GM21723 (cell line): ENCODE measurements at regions not wholly inside any gene's neighbourhood (a gene's known extent, or its start where the extent isn't known, plus 50 kb on each side); places are given as distances from the start of the nearest gene placed in this dataset.

Source experiments
- ATAC-seq: cut with Tn5 transposase; IDR thresholded peaks from one replicate; pipeline ENCODE4 v1.9.1; 2021; ENCODE audit warnings: mild to moderate bottlenecking, moderate library complexity; ENCODE audit not compliant: unreplicated experiment

DNA sequence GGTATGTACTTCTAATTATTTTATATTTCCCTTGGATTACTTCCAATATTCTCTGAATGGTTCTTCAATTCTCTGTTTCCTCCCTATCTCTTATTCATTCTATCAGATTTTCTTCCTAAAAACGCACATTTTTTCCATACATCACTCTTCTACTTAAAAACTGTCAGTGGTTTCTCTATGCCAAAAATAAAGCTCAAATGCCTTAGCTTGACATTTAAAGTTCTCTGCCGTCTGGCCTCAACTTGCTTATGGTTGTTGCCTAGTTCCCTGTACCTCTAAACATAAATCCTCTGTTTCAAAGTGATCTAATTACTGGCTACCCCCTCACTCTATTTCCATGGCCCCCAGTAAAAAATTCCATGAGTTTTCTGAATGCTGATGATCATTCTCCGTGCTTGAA lies 671.0 kb upstream of the ADGRL2 start:
- no peak for ATAC-seq

DNA sequence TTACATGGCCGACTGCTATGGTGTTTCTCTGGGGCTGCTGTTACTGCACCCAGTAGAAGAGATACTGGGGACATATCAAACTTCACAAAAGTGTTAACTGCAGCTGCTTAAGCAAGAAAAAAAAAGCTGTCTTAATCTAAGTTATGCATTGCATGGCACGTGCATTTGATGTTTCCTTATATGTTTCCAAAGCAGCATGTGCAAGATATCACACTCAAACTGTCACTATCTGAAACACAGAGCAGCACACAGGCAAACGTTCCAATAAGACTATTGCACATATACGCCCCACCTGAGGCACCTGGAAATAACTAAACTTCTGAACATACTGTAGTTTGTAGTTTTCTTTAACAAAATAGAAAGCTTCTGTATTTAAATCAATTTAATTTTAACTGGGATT lies 671.4 kb upstream of the ADGRL2 start:
- no peak for ATAC-seq

DNA sequence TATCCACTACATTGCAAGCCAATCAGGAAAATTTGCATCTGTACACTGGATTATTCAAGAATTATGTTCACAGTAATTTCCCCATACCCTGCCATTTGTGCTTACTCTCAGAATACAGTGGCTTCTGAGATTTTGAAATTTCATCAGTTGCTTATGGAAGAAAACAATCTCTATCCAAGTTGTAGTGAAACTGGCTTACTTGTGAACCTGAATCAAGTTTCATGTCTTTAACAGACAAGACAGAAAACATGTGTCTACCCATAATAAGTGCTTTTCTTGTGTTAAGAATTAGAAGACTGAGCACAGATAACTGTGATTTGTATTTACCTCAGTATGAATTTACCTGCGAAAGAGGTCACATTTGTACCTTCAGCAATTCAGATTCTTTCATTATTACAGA lies 672.7 kb upstream of the ADGRL2 start:
- no peak for ATAC-seq

DNA sequence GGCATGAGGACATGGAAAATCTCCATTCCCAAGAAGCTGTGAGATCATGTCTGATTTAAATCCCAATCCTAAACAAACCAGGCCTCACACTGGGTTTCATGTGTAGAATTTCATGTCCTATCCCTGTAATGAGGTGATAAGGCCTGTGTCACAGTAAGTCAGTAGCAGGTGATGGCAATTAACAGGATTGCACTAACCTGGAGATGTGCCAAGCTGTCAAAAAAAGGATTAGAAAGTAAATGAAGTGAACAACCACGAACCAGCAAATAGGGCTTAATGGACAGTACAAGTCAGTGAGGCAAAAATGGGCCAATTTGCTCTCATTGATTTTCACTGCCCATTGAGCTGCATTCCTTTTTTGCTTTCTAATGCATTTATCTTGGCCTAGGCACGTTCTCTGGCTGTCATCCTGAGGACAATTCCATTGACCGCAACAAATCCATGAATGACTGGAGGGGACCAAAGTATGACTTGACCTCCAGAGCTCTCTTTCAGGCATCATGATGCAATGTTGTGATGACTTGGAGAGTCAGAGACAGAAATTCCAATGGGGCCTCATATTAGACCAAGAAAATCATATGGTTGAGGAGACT lies 673.6 kb upstream of the ADGRL2 start:
- no peak for ATAC-seq

DNA sequence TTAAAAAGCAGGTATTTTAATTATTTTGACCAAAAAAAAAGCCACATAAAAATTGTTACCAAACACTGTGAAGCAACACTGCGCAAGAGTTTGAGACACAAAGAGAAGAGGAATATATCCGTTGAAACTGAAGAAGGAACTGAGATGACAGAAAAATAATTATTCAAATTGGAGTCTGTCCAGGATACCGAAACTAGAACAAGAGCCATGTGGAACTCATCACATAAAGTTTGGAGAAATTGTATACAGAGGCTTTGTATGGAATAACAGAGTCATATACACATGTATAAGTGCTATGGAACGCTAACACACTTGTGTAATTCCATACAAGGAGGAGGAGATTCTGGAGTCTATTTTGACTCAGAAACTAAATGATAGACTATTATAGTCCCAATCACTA lies 675.1 kb upstream of the ADGRL2 start:
- no peak for ATAC-seq

DNA sequence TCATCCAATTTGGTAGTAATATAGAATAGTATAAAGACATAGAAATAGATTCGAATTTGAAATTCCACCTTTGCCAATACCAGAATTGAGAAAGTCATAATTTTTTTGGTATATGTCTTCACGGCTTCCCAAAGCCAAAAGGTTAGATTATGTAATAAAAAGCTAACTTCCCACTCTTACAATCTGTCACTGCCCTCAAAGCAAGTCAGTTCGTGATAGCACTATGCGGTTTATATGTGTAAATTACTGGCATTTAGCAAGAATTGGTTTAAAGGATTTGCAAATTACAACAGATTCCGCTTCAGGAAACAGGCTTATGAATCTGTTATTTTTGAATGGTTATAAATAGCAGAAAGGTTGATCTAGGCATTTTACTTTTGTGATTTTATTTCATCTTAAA lies 679.4 kb upstream of the ADGRL2 start:
- no peak for ATAC-seq

DNA sequence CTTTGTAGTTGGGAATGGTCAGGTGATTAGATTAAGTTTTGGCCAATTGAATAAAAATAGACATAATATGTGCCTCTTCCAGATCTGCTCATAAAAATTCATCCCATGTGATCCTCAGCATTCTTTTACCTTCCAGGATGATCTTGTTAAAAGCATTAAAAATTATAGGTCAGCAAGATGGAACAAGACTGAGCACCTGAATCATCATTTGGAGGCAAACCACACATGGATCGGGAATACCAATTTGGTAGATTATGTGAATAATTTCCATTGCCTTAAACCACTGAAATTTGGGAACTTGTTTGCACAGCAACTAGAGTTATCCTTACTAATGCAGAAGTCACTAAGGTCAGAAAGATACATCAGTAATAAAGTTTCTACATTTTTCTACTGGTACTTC lies 681.4 kb upstream of the ADGRL2 start:
- ATAC-seq = no peak

DNA sequence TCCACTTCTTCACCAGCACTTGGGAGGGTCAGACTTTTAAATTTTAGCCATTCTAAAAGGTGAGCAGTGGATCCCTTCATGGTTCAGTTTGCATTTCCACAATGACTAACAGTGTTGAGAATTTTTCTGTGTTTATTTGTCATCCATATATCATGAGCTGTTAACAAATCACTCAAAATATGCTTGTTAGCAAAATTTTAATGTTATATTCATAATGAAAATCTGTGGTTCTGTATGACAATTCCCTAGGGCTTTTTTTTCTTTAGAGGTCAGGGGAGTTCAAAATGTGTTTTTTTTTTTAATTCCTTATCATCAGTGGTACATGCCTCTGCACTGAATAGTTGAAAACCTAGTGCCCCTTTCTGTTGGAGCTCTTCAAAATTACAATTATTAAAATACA lies 682.2 kb upstream of the ADGRL2 start:
- ATAC-seq = no peak

DNA sequence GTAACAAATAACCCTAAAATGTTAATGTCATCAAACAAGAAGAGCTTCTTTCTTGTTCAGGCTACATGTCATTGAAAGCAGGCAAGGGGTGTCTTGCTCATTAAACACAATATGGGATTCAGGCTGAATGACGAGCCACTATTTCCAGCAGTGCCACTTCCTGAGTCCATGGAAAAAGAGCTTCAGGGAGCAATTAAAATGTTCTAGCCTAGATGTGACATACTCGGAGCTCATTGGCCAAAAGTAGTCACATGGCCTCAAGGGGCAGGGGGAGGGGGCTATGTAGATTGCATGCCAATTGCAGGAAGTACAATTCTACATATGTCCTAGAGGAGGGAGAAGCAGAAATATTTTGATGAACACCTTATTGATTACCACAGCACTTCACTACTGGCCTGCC lies 685.3 kb upstream of the ADGRL2 start:
- no peak for ATAC-seq

DNA sequence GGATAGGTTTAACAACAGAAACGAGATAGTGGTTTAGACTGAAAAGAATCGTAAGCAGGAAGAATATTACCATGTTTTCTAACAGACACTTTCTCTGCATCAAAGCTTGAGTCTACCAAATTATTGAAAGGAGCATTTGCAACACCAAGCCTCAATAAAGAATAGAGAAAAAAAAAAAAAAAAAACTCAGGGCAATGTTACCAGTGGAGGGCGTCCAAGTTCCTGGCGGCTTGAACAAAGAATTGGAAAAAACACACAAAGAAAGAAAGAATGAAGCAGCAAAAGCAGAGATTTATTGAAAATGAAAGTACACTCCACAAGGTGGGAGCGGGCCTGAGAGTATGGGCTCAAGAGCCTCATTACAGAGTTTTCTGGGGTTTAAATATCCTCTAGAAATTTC lies 686.5 kb upstream of the ADGRL2 start:
- no peak for ATAC-seq

DNA sequence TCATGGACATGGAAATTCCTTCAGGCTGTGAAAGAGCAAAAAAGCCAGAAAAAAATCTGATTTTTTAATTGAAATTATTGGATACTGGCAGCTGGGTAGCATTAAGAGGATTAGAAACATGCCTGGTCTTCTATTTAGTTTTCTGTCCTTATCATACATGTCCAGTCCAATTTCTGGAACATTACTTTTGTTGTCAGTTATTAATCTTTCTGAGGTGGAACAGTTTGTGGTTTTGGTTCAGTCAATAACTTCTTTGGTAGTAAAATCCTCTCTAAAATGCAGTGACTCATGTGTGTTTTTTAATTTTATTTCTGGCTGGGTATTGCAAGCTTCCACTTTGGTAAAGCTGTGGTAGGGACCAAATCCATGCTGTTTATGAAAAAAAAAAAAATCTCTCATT lies 687.0 kb upstream of the ADGRL2 start:
- ATAC-seq = no peak

DNA sequence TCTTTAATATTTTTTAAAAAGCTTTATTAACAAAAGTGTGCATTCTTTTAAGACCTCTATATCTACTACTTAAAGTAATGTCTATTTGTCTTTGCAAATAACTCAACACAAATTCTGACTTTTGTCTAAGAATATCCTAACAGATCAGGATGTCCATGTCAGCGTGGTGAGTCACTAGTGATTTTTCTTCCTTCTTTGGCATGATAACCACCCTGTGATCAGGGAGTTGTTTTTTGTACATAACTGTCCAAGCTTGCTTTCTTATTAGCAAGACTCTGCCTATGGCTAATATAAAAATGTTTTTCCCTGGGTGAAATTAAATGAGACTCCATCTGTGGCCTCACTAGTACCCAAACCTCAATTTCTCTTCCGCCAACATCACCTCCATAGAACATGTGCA lies 688.9 kb upstream of the ADGRL2 start:
- ATAC-seq = no peak

DNA sequence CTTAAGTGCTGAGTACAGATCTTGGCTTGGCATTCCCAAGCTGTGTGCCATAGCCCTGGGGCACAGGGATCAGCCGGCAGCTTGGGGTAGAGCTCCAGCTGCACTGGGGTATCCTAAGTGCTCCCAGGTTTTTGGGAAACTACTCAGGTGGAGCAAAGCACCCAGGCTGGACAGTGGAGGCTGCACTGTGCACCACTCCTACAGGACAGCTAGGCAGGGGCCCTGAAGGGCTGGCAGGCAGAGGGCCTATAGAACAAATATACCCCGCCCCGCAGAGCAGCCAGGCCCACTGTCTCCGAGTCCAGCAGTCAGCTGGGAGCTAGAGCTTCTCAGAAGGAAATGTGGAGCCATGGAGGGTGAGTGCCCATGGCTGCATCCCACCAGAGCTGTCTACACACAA lies 691.7 kb upstream of the ADGRL2 start:
- ATAC-seq = no peak

DNA sequence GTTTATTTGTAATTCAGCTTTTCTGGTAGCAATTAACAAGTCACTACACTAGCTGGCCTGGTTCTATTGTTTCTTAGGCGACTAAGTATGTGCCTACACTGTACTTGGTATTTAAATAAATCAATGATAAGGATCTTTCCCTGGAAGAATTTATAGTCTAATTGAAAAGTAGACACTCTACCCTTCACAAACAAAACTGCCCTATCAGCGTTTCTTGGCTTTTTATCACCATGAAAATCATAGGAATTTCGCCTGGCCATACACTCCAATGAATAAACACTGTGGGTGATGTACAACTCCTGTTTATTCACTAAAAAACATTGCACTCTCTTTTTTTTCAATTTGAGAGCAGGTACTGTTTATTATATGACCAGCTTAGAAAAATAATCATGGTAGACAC lies 702.9 kb upstream of the ADGRL2 start:
- no peak for ATAC-seq

DNA sequence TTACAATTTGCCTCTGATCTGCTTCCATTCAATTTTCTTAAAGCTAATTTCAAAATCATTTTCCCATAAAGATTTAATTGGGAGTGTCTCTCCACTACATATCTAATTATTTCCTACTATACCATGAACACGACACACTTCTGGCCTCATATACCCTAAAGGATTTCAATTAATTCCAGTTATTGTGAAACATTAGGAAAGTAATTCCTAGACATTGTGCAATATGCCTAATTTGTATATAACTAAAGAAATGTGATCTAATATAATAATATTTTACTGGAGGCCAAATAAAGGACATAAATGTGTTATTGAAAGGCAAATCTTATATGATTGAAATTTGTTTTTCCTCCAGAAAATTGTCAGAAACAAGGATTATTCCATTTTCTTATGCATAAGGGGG lies 727.2 kb upstream of the ADGRL2 start:
- ATAC-seq = no peak

DNA sequence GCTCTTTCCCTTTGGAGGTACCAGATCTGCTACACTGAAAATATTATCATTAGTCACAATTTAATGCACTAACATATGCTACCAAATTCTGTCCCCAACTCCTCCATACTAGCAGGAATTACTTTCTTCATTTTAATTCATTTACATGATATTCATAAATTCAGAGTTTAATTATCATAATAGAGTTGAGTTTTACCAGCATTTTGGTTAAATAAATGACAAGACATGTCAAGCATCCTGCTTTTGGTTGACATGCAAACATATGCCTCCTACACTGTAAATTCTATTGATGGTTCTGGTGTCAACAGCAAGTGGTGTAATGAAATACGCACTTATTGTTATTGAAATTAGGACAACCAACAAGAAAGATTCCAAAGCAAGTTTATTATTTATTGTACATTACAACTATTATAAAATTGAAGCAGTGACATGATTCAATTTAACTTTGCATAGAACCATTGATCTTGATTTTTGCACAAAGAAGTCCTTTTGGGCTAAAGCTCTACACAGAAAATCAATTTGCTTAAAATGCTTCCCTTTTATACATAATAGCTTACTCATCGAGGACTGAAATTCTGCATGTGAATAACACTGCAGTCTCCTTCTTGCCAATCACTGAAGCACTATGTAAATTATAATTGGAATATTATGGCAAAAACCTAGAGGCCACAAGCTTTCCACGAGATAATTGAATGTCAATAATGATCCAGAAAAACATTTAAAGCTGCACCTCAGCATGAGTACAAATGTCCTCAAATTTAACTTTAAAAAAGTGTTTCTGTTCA lies 728.6 kb upstream of the ADGRL2 start:
- no peak for ATAC-seq

DNA sequence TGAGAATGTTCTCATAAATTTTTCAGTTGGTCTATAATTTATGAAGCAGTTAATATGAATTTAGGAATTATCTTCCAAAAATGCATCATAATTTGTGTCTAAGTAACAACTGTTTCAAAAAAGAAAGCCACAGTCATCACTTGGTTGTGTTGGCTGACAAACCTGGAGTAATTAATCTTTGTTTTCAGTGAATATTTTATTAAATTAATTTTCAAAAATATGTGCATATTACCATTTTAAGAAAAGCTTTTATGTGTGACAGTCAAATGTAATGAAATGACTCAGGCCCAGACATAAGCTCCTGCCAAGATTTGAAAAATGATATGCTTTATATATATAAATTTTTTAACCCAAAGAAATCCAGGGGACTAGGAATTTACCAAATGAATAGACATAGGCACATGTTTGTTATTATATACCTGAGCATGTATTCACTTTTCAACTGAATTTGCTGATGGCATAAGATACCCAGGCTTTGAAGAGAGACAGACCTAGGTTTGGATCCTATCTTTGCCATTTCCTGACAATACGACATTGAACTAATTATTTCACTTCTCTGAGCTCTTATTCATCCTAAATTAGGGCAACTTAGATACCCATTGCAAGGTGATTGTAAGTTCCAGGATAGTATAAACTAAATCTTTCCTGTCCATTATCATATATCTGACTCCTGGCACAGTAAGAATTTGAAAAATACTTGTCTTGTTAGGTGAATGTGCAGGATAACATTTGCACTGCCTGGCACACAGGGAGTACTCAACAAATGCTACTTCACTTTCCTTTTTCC lies 729.5 kb upstream of the ADGRL2 start:
- no peak for ATAC-seq

DNA sequence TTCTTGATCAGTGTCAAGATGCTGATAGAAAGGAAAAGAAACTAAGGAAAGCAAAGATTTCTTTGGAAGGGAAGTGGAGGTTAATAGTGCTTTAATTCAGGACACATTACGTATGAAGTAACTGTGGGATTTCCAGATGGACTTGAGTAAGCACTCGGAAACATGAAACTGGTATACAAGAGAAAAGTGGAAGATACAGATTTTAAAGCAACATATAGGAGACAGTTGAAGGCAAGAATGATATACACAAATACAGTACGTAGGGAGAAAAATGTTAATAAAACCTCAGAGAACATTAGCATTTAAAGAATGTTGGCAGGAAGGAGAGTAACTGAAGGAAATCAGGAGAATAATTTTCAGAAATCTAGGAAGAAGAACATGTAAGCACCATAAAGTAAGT lies 730.9 kb upstream of the ADGRL2 start:
- no peak for ATAC-seq

DNA sequence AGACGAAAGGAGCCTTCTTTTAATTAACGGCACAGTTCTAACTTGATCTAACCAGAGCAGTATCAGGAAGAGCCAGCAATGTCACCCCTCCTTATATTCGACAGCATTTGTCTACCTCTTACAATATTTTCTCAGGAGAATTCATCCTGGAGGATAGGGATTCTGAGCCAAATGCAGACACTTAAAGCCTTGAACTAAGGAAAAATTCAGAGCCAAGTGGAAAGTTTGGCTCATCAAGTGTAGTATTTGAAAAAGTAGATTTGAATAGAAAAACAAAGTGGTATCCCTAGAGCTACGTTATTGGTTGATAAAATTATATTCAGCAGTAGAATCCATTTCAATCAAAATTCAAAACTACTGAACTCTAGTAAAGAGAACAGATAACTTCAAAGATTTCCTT lies 732.0 kb upstream of the ADGRL2 start:
- no peak for ATAC-seq

DNA sequence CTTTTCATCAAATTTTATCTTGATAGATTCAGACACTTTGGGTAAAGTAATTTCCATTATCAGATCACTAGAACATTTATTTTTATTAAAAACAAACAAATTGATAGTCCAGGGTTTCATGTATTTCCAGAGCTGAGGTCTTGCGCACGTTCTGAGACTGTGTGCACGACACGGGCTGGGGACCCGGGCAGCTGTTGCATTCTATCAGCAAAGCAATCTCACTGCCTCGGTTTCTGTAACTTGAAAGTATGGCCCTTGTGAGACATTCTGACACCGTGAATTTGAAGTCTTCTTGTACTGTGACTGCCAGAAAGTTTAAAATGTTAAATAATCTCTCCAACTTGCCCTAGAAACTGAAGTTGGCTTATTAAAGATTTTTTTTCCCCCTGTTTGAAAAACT lies 746.9 kb upstream of the ADGRL2 start:
- no peak for ATAC-seq

DNA sequence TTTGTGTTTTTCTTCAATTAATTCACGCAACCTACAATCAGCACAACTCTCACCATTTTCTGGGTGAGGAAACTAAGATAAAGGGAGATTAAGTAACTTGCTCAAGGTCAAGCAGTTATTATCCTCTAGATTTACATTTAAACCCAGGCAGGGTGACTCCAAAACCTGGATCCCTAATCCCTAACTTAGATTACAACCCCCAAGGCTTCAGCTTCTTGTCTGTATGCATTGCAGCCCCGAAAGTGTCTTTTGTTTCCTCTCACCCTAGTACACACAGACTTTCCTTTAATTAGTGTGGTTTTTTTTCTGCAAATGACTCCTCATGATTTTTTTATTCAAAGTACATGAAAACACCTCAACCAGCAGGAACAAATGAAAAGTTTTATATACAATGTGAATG lies 748.6 kb upstream of the ADGRL2 start:
- no peak for ATAC-seq

DNA sequence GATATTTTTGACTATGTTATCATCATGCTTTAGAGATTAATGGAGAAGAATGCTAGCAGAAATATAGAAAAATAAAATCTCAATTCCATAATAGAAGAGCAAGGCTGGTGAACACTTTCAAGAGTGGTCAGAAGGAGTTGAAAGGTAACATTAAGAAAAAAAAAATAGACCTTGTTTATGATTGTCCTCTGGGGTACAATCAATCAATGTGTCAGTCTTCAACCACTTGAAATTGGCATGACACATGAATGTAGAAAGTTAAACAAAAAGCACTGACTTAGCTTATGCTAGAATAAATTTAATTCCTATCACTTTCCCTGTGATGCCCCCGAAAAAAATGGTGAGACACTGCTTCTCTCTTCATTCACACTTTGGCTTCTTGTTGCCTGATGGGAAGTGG lies 750.3 kb upstream of the ADGRL2 start:
- ATAC-seq = no peak
